ENCODE measurements at regions not wholly inside any gene's neighbourhood (a gene's known extent, or its start where the extent isn't known, plus 50 kb on each side); places are given as distances from the start of the nearest gene placed in this dataset.
"Not testable (repeated sequence)": the region's sequence is repeated elsewhere in the genome, so short reads cannot be mapped to it uniquely, and the experiment has no call there.

- no peak for DNase-seq (ENCODE audit: extremely low read depth in 1 of 2, low read depth in 1 of 2)
Observed at GRCh38 chrX:39764441-39764914, 333.3 kb downstream of the BCOR start.

DNA sequence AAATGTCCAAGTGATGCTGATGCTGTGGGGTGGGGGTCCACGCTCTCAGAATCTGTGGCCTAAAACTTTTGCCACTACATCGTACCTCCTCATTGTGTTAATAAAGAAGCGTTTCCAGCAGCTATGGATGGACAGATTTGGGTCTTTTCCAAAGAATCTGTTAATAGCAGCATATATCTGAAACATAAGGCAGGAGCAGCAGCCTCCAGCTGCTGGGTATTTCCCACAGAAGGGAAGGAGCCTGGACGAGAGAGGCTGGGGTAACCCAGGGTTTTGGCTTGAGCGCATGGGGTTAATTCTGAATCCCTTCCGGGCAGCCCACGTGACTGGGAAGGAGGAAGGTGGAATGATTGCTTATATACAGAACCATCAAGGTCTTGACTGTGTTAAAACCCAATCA lies 332.4 kb downstream of the BCOR start:
- no peak for DNase-seq (ENCODE audit: extremely low read depth in 1 of 2, low read depth in 1 of 2)

DNA sequence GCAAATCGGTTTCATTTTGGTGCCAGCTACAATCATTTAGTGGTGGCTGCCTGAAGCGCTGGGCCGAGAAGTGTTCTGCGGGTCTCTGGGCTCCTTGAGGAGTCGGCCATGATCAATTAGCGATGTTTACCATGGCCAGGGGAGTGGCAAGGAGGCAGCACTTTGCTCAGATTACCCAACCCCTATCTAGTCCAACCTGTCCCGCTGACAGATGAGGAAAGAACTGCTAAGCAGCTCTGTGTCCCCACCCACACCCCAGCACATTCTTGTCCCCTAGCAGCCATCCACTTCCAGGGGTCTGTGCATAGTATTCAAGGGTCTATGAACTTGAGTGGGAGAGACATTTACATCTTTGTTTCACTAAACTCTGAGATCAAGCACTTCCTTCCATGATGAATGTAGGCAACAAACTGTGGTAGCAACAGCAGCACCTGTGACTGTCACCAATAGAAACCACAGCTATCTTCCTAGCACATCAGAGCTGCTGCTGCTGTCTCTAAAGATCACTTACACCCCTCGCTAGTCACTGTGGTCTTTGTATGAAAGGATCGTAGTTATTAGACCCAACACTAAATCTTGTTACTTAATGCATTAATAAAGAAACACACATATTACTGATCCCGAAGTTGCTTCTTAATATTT lies 331.6 kb downstream of the BCOR start:
- no peak for DNase-seq (ENCODE audit: extremely low read depth in 1 of 2, low read depth in 1 of 2)

GRCh38 chrX:39766855-39767254 lies 330.9 kb downstream of the BCOR start:
- no peak for DNase-seq (ENCODE audit: extremely low read depth in 1 of 2, low read depth in 1 of 2)

DNA sequence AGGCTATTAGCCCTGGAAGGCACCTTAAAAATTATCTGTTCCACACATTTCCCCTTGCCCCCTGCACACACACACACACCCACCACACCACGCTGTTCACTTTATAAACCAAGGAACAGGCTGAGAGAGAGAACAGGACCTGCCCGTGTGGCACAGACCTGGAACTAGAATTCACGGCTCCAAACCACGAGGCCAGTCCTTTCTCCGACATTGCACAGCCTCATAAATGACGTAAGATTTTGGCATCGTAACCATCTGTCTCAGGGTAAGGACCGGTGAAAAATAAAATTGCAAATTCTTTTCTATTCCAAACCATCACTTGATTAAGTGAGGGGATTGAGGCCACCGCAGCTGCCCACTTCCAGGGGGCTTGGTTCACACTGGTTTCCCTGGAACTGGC lies 330.3 kb downstream of the BCOR start:
- no peak for DNase-seq (ENCODE audit: extremely low read depth in 1 of 2, low read depth in 1 of 2)

- DNase-seq (ENCODE audit: extremely low read depth in 1 of 2, low read depth in 1 of 2) = no peak
Observed at GRCh38 chrX:39769748-39770147, 328.0 kb downstream of the BCOR start.

- DNase-seq (ENCODE audit: extremely low read depth in 1 of 2, low read depth in 1 of 2) = no peak
Observed at GRCh38 chrX:39771089-39771488, 326.7 kb downstream of the BCOR start.

- DNase-seq (ENCODE audit: extremely low read depth in 1 of 2, low read depth in 1 of 2) = peak; percentile 37 to 56
Observed at GRCh38 chrX:39772057-39772832, 325.5 kb downstream of the BCOR start.

GRCh38 chrX:39773150-39773549 lies 324.6 kb downstream of the BCOR start:
- no peak for DNase-seq (ENCODE audit: extremely low read depth in 1 of 2, low read depth in 1 of 2)

GRCh38 chrX:39773923-39774773 lies 323.6 kb downstream of the BCOR start:
- DNase-seq (ENCODE audit: extremely low read depth in 1 of 2, low read depth in 1 of 2) = no peak

- DNase-seq (ENCODE audit: extremely low read depth in 1 of 2, low read depth in 1 of 2) = no peak
Observed at GRCh38 chrX:39774774-39775328, 322.9 kb downstream of the BCOR start.

DNA sequence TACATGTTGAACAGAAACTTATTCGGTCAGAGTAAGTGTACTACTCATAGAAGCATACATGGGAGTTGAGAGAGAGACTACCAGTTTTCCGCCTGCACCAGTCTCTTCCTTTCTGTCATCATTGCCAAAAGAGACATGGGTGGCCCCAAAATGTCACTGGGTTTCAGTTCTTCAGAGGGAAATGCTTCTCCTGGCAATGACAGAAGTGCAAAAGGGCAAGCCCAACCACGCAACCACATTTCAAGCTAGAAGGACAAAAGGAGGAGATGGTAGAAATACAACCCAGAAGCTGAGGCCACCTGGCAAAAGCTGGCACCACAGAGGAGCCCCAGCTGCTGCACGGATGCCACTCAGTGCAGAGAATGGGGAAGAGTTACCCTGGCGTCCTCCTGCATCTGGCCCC lies 320.1 kb downstream of the BCOR start:
- DNase-seq (ENCODE audit: extremely low read depth in 1 of 2, low read depth in 1 of 2) = no peak

GRCh38 chrX:39779952-39780783 lies 317.6 kb downstream of the BCOR start:
- DNase-seq (ENCODE audit: extremely low read depth in 1 of 2, low read depth in 1 of 2) = no peak

DNA sequence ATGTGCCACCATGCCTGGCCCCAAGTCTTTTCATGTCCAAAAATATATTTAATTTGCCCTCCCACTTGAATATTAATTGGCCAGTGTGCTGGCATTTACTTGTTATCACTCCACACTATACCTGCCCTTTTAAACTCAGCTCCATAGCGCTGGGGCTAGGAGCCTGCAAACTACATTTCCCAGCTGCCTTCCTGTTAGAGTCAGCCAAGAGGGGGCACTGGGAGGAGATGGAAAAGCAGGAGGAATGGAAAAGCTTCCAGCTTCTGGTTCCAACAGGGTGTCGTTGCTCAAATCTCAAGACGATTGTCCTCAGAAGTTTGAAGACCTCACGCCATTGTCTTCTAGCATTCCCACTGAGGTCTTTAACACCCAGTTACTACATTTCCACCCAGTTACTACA lies 315.5 kb downstream of the BCOR start:
- DNase-seq (ENCODE audit: extremely low read depth in 1 of 2, low read depth in 1 of 2) = no peak

- DNase-seq (ENCODE audit: extremely low read depth in 1 of 2, low read depth in 1 of 2) = no peak
Observed at GRCh38 chrX:39787999-39788398, 309.8 kb downstream of the BCOR start.

DNA sequence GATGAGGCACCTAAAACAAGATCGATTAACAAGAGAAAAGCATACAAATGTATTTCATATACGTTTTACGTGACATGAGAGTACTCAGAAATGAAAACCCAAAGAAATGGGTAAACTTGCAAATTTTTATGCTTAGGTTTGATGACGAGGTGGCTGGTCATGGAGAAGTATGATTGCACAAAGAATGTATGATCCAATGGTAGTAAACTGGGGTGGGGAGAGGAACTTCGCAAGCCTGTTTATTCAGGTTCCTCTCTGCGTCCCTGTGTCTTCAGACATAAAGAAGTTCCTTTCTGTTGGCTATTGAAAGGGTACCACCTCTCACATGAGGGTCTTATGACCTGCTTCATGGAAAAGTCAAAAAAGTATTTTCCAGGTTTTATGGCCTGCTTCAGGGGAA lies 309.2 kb downstream of the BCOR start:
- no peak for DNase-seq (ENCODE audit: extremely low read depth in 1 of 2, low read depth in 1 of 2)

DNA sequence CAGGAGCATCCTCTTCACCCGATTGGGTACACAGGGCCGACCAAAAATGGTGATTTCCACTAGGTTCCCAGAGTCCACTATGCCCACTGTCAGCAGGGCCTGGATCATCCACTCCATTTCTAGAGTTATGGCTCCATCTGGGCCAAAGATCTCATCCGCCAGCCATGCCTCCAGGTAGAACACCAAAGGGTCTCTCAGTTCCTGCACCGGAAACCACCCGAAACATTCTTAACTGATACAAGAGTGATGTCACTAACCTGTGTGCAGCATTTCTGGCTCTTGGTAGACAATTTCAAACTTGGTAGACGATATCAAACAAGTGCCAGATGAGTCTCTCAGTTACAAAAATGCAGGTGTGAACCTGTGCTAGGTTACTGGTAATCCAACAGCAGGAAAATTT lies 306.1 kb downstream of the BCOR start:
- no peak for DNase-seq (ENCODE audit: extremely low read depth in 1 of 2, low read depth in 1 of 2)

DNA sequence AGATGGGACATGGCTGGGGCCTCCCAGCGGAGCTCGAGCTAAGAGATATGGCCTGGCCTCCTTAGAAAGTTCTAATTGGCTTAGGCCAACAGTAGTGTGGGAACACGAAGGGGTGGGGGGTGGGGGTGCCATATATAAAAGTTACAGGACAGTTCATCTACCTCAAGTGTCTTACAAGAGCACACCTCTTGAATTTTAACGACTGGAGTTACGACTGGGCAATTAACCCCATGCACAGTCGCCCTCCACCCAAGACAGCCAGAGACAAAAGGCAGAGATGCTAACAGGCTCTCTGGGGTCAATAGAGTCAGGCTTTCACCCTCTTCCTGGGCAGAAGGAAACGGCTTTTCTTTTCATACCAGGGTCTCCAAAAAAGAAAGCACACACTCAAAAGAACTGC lies 302.2 kb downstream of the BCOR start:
- DNase-seq (ENCODE audit: extremely low read depth in 1 of 2, low read depth in 1 of 2) = no peak

DNA sequence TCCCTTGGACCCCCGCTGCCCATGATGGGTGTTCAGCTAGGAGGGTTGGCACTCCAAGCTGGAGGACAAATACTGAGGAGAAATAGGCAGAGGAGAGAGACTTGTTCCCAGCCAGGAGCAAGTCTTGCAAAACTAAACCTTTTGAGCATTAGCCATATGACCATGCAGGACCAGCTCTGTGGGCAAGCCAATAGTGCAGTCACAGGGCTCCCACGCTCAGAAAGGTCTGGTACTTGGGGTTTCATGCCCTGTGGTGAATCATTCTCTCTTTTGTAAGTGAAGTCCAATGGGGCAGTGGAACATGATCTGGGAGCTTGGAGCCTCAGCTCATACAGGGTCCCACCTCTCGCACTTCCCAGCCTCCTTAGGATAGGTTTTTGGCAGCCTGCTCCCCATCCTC lies 300.9 kb downstream of the BCOR start:
- no peak for DNase-seq (ENCODE audit: extremely low read depth in 1 of 2, low read depth in 1 of 2)

- not testable (repeated sequence) for DNase-seq (ENCODE audit: extremely low read depth in 1 of 2, low read depth in 1 of 2)
Observed at GRCh38 chrX:39798488-39798887, 299.3 kb downstream of the BCOR start.

All from stimulated activated CD8-positive, alpha-beta memory T cell treated with anti-CD3 and anti-CD28 coated beads, Interleukin-7, amount 100 ng/mL, for 48 hours (primary cell).